ENCODE measurements at regions not wholly inside any gene's neighbourhood (a gene's known extent, or its start where the extent isn't known, plus 50 kb on each side); places are given as distances from the start of the nearest gene placed in this dataset.

DNA sequence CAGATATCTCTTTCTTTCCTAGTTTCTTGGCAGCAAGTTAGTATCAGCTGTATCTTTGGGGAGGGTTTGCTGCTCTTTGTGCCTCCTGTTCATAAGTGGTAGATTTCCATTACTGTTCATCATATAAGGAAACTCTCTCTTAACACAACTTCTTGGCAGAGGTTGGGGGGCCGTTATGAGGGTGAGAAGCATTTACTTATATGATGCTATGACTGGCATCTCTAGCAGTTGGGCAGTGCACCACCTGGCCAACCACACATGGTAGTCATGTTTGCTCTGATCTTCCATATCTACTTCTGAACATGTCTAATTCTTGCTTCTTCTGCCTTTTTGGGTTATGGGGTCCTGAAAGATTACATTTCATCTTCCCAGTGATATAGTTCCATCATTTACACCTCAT, 282.2 kb downstream of the CYRIA start:
- Histone ChIP-seq H3K9me3 (ENCODE audit: insufficient read depth in 2 of 2, low read depth in 1 of 2, low read length in 1 of 2) (no peaks in the 10 kb centered on the region), H3K79me2 (ENCODE audit: control insufficient read depth in 1 of 2, insufficient read depth in 2 of 2, low read length in 2 of 2) (no peaks in the 10 kb centered on the region), H3K27me3 (replicated peaks in 1 of 4; ENCODE audit: control insufficient read depth in 3 of 4, extremely low read depth in 1 of 4, insufficient read depth in 3 of 4, low read length in 3 of 4) (no peaks in the 10 kb centered on the region), H4K8ac (ENCODE audit: extremely low read depth, insufficient read depth, low read length) (no peak overlapping the region), H3K56ac (replicated peaks; ENCODE audit: insufficient read length, low read depth, low read length) (no peak overlapping the region), H2AFZ (ENCODE audit: low read length) (no peak overlapping the region), H3K4me1 (replicated peaks in 1 of 4; ENCODE audit: control insufficient read depth in 3 of 4, insufficient read depth in 4 of 4, low read length in 3 of 4) (no peaks in the 10 kb centered on the region; a peak in 1 of 7 replicates), H2BK20ac (ENCODE audit: low read length) (no peak overlapping the region), H3K18ac (ENCODE audit: extremely low read depth, low read length) (no peak overlapping the region), H3K14ac (ENCODE audit: insufficient read length) (no peak overlapping the region), H4K91ac (replicated peaks; ENCODE audit: insufficient read length, low read length) (no peak overlapping the region), H4K5ac (ENCODE audit: insufficient read length, low read depth, low read length) (no peak overlapping the region), H2BK12ac (ENCODE audit: low read depth, low read length) (no peak overlapping the region), H2BK5ac (ENCODE audit: low read depth, low read length) (no peak overlapping the region), H2BK15ac (ENCODE audit: low read length) (no peak overlapping the region), H2BK120ac (replicated peaks; ENCODE audit: low read depth, low read length) (no peak overlapping the region), H3K4ac (replicated peaks; ENCODE audit: insufficient read length, low read depth, low read length) (no peak overlapping the region), H3K36me3 (ENCODE audit: control insufficient read depth in 2 of 4, insufficient read depth in 4 of 4, low read length in 3 of 4) (no peaks in the 10 kb centered on the region), H3K4me2 (ENCODE audit: insufficient read depth in 1 of 2, low read depth in 2 of 2, low read length in 2 of 2) (no peak overlapping the region), H3K79me1 (ENCODE audit: low read depth, low read length) (no peaks in the 10 kb centered on the region), H3K9ac (replicated peaks in 1 of 4; ENCODE audit: extremely low read depth in 1 of 4, low read depth in 3 of 4, low read length in 3 of 4) (no peak overlapping the region), H4K20me1 (replicated peaks in 1 of 2; ENCODE audit: control insufficient read depth in 1 of 2, insufficient read depth in 2 of 2, low read length in 2 of 2) (no peaks in the 10 kb centered on the region), H2AK5ac (ENCODE audit: low read depth, low read length) (no peak overlapping the region), H3K27ac (ENCODE audit: low read depth, low read length) (no peak overlapping the region; the same call in 1 of the 2 replicates), H3K23me2 (ENCODE audit: low read depth, low read length) (no peaks in the 10 kb centered on the region), H3K23ac (ENCODE audit: insufficient read length) (no peak overlapping the region), H3K4me3 (ENCODE audit: extremely low read depth in 1 of 4, insufficient read depth in 2 of 4, low read depth in 3 of 4, low read length in 4 of 4) (no peak overlapping the region)
- FAIRE-seq: no peak
- whole genome bisulfite sequencing, 2 experiments (ENCODE audit: extremely low coverage in 1 of 2, insufficient coverage in 1 of 2, insufficient read length in 1 of 2, insufficient replicate concordance in 2 of 2, low coverage in 1 of 2, low lambda C conversion rate in 2 of 2, missing lambda C conversion rate in 1 of 2): 88% methylated on average over 1 of the region's 1 CpG; no CpG with 5 or more reads in 1 of the 2 experiments
- CTCF ChIA-PET (ENCODE audit: partially characterized antibody): no interaction called here
- POLR2A ChIA-PET (ENCODE audit: partially characterized antibody): no interaction called here
- no peak for DNase-seq (ENCODE audit: low read depth in 1 of 2, low spot score in 2 of 2)
- TF ChIP-seq CBX5 (IDR thresholded peaks at IDR 0.05; ENCODE audit: low read depth, low read length) (no peak), HDAC2 (IDR thresholded peaks at IDR 0.05; ENCODE audit: borderline replicate concordance in 1 of 2, low read depth in 2 of 2, low read length in 2 of 2) (no peak), SP1 (IDR thresholded peaks at IDR 0.05; ENCODE audit: low read depth, low read length) (no peak), SP4 (IDR thresholded peaks at IDR 0.05; ENCODE audit: low read length) (no peak), RAD21 (IDR thresholded peaks at IDR 0.05 in 1 of 2, conservative IDR thresholded peaks at IDR 0.05 in 1 of 2; ENCODE audit: low read depth in 2 of 2, low read length in 2 of 2) (no peak), ZNF274 (IDR thresholded peaks at IDR 0.05; ENCODE audit: borderline replicate concordance, extremely low read depth, low read length) (no peak), NANOG (IDR thresholded peaks at IDR 0.05; ENCODE audit: insufficient read depth, low read depth, low read length, poor library complexity, severe bottlenecking) (no peak), SIX5 (IDR thresholded peaks at IDR 0.05; ENCODE audit: low read depth, low read length) (no peak), PHF8 (conservative IDR thresholded peaks at IDR 0.05; ENCODE audit: low read depth, low read length) (no peak)
- TF ChIP-seq, protein P1, sequence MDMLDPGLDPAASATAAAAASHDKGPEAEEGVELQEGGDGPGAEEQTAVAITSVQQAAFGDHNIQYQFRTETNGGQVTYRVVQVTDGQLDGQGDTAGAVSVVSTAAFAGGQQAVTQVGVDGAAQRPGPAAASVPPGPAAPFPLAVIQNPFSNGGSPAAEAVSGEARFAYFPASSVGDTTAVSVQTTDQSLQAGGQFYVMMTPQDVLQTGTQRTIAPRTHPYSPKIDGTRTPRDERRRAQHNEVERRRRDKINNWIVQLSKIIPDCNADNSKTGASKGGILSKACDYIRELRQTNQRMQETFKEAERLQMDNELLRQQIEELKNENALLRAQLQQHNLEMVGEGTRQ (IDR thresholded peaks at IDR 0.05; ENCODE audit: low read length): no peak
- TF ChIP-seq, protein P2, sequence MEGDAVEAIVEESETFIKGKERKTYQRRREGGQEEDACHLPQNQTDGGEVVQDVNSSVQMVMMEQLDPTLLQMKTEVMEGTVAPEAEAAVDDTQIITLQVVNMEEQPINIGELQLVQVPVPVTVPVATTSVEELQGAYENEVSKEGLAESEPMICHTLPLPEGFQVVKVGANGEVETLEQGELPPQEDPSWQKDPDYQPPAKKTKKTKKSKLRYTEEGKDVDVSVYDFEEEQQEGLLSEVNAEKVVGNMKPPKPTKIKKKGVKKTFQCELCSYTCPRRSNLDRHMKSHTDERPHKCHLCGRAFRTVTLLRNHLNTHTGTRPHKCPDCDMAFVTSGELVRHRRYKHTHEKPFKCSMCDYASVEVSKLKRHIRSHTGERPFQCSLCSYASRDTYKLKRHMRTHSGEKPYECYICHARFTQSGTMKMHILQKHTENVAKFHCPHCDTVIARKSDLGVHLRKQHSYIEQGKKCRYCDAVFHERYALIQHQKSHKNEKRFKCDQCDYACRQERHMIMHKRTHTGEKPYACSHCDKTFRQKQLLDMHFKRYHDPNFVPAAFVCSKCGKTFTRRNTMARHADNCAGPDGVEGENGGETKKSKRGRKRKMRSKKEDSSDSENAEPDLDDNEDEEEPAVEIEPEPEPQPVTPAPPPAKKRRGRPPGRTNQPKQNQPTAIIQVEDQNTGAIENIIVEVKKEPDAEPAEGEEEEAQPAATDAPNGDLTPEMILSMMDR (IDR thresholded peaks at IDR 0.05; ENCODE audit: control extremely low read depth in 1 of 3, insufficient read depth in 1 of 3, low read depth in 1 of 3, low read length in 3 of 3): no peak

Measured in H1 (cell line).